ENCODE measurements at regions not wholly inside any gene's neighbourhood (a gene's known extent, or its start where the extent isn't known, plus 50 kb on each side); places are given as distances from the start of the nearest gene placed in this dataset.

DNA sequence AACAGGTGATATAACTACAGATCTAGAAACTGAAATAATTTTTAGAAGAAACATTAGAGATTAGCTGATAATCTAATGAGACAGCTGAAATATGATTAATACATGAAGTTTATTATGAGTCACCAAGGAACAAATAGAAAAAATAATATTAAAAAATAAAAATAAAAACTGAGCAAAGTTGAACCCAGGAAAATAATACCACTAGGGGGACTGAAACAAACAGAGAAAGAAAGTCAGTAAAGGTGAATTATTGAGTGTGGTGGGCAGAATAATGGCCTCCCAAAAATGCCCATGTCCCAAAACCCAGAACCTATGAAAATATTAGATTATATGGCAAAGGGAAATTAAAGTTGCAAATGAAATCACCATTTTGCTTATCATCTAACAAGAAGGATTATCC lies 820.7 kb upstream of the INTU start:
- ATAC-seq (ENCODE audit: insufficient read depth, low read depth): no peak
- H3K36me3 ChIP-seq (ENCODE audit: insufficient read depth, low read length): no peaks in the 10 kb centered on the region

DNA sequence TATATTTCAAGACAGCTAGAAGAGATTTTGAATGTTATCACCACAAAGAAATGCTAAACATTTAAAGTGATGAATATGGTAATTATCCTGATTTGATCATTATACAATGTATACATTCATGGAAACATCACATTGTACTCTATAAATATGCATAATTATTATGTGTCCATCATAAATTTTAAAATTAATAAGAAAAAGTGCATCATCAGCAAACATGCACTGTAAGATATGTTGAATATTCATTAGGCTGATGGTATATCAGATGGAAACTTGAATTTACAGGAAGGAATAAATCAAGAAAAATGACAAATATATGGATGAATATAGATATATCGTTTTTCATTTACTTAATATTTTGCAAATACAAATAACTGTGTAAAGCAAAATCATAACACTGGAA lies 812.1 kb upstream of the INTU start:
- no peak overlapping the region for H3K4me2 ChIP-seq (ENCODE audit: insufficient read depth, low read length)
- H4K20me1 ChIP-seq (ENCODE audit: insufficient read depth, low read length): no peaks in the 10 kb centered on the region
- no peaks in the 10 kb centered on the region for H3K79me2 ChIP-seq (ENCODE audit: insufficient read depth, low read length)
- ATAC-seq (ENCODE audit: insufficient read depth, low read depth) (no peak), DNase-seq (no peak)
- H3K27ac ChIP-seq (ENCODE audit: low read length): no peak overlapping the region
- no peak overlapping the region for H3K4me3 ChIP-seq (ENCODE audit: low read depth in 1 of 2, low read length in 2 of 2)
- no peak overlapping the region for H2AFZ ChIP-seq (ENCODE audit: low read depth, low read length)
- H3K27me3 ChIP-seq (ENCODE audit: insufficient read depth, low read length, poor library complexity): no peaks in the 10 kb centered on the region
- no peaks in the 10 kb centered on the region for H3K36me3 ChIP-seq (ENCODE audit: insufficient read depth, low read length)
- H3K4me1 ChIP-seq (ENCODE audit: insufficient read depth, low read length): no peaks in the 10 kb centered on the region
- no peak for TF ChIP-seq EZH2 (IDR thresholded peaks at IDR 0.05; ENCODE audit: borderline replicate concordance, low read depth, low read length, severe bottlenecking)
- TF ChIP-seq, protein P1, sequence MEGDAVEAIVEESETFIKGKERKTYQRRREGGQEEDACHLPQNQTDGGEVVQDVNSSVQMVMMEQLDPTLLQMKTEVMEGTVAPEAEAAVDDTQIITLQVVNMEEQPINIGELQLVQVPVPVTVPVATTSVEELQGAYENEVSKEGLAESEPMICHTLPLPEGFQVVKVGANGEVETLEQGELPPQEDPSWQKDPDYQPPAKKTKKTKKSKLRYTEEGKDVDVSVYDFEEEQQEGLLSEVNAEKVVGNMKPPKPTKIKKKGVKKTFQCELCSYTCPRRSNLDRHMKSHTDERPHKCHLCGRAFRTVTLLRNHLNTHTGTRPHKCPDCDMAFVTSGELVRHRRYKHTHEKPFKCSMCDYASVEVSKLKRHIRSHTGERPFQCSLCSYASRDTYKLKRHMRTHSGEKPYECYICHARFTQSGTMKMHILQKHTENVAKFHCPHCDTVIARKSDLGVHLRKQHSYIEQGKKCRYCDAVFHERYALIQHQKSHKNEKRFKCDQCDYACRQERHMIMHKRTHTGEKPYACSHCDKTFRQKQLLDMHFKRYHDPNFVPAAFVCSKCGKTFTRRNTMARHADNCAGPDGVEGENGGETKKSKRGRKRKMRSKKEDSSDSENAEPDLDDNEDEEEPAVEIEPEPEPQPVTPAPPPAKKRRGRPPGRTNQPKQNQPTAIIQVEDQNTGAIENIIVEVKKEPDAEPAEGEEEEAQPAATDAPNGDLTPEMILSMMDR (IDR thresholded peaks at IDR 0.05; ENCODE audit: borderline replicate concordance, extremely low read depth, low read length, poor library complexity, severe bottlenecking): no peak
- no peak overlapping the region for H3K9ac ChIP-seq (ENCODE audit: low read depth, low read length)
- no peaks in the 10 kb centered on the region for H3K9me3 ChIP-seq (ENCODE audit: insufficient read depth, low read length, severe bottlenecking)

More for the DNA sequence above, 820.7 kb upstream of the INTU start:
- Histone ChIP-seq H3K4me3 (ENCODE audit: low read depth in 1 of 2, low read length in 2 of 2) (no peak overlapping the region), H3K4me1 (ENCODE audit: insufficient read depth, low read length) (no peaks in the 10 kb centered on the region), H3K4me2 (ENCODE audit: insufficient read depth, low read length) (no peak overlapping the region), H3K27ac (ENCODE audit: low read length) (no peak overlapping the region), H2AFZ (ENCODE audit: low read depth, low read length) (no peak overlapping the region), H3K27me3 (ENCODE audit: insufficient read depth, low read length, poor library complexity) (no peaks in the 10 kb centered on the region), H4K20me1 (ENCODE audit: insufficient read depth, low read length) (no peaks in the 10 kb centered on the region), H3K9me3 (ENCODE audit: insufficient read depth, low read length, severe bottlenecking) (no peaks in the 10 kb centered on the region), H3K9ac (ENCODE audit: low read depth, low read length) (no peak overlapping the region), H3K79me2 (ENCODE audit: insufficient read depth, low read length) (no peaks in the 10 kb centered on the region)
- DNase-seq: no peak
- no peak for TF ChIP-seq EZH2 (IDR thresholded peaks at IDR 0.05; ENCODE audit: borderline replicate concordance, low read depth, low read length, severe bottlenecking)
- TF ChIP-seq, protein P1 (IDR thresholded peaks at IDR 0.05; ENCODE audit: borderline replicate concordance, extremely low read depth, low read length, poor library complexity, severe bottlenecking): no peak

DNA sequence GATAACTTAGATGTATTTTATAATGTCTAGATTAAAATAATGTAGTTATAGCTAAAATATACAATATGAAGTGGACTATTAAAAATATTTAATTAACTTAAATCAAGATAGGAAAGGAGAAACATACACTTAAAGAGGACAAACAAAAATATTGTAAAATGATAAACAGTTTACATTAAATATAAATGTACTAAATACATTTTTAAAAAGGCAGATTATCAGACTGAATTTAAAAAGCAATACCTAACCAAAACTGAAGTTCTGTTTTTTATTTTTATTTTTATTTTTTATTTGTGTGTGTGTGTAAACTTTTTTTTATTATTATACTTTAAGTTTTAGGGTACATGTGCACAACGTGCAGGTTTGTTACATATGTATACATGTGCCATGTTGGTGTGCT lies 811.6 kb upstream of the INTU start:
- DNase-seq (no peak), ATAC-seq (ENCODE audit: insufficient read depth, low read depth) (no peak)
- Histone ChIP-seq H3K4me3 (ENCODE audit: low read depth in 1 of 2, low read length in 2 of 2) (no peak overlapping the region), H3K79me2 (ENCODE audit: insufficient read depth, low read length) (no peaks in the 10 kb centered on the region), H4K20me1 (ENCODE audit: insufficient read depth, low read length) (no peaks in the 10 kb centered on the region), H3K27ac (ENCODE audit: low read length) (no peak overlapping the region), H2AFZ (ENCODE audit: low read depth, low read length) (no peak overlapping the region), H3K27me3 (ENCODE audit: insufficient read depth, low read length, poor library complexity) (no peaks in the 10 kb centered on the region), H3K9me3 (ENCODE audit: insufficient read depth, low read length, severe bottlenecking) (no peaks in the 10 kb centered on the region), H3K36me3 (ENCODE audit: insufficient read depth, low read length) (no peaks in the 10 kb centered on the region), H3K4me2 (ENCODE audit: insufficient read depth, low read length) (no peak overlapping the region), H3K9ac (ENCODE audit: low read depth, low read length) (no peak overlapping the region), H3K4me1 (ENCODE audit: insufficient read depth, low read length) (no peaks in the 10 kb centered on the region)
- TF ChIP-seq, protein P1 (IDR thresholded peaks at IDR 0.05; ENCODE audit: borderline replicate concordance, extremely low read depth, low read length, poor library complexity, severe bottlenecking): no peak
- TF ChIP-seq EZH2 (IDR thresholded peaks at IDR 0.05; ENCODE audit: borderline replicate concordance, low read depth, low read length, severe bottlenecking): no peak

DNA sequence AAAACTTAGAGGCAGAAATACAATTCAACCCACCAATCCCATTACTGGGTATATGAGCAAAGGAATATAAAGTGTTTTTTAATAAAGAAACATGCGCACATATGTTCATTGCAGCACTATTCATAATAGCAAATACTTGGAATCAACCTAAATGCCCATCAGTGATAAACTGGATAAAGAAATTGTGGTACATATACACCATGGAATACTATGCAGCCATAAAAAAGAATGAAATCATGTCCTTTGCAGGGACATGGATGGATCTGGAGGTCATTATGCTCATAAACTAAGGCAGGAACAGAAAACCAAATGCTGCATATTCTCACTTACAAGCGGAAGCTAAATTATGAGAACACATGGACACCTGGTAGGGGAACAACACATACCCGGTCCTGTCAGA lies 807.7 kb upstream of the INTU start:
- Histone ChIP-seq H4K20me1 (ENCODE audit: insufficient read depth, low read length) (no peaks in the 10 kb centered on the region), H3K9ac (ENCODE audit: low read depth, low read length) (no peak overlapping the region), H3K27me3 (ENCODE audit: insufficient read depth, low read length, poor library complexity) (no peaks in the 10 kb centered on the region), H3K4me3 (ENCODE audit: low read depth in 1 of 2, low read length in 2 of 2) (no peak overlapping the region), H3K27ac (ENCODE audit: low read length) (no peak overlapping the region), H3K4me1 (ENCODE audit: insufficient read depth, low read length) (no peaks in the 10 kb centered on the region), H3K36me3 (ENCODE audit: insufficient read depth, low read length) (no peaks in the 10 kb centered on the region), H2AFZ (ENCODE audit: low read depth, low read length) (no peak overlapping the region), H3K9me3 (ENCODE audit: insufficient read depth, low read length, severe bottlenecking) (no peaks in the 10 kb centered on the region), H3K4me2 (ENCODE audit: insufficient read depth, low read length) (no peak overlapping the region), H3K79me2 (ENCODE audit: insufficient read depth, low read length) (no peaks in the 10 kb centered on the region)
- no peak for TF ChIP-seq EZH2 (IDR thresholded peaks at IDR 0.05; ENCODE audit: borderline replicate concordance, low read depth, low read length, severe bottlenecking)
- TF ChIP-seq, protein P1 (IDR thresholded peaks at IDR 0.05; ENCODE audit: borderline replicate concordance, extremely low read depth, low read length, poor library complexity, severe bottlenecking): no peak
- ATAC-seq (ENCODE audit: insufficient read depth, low read depth) (no peak), DNase-seq (no peak)
